ENCODE measurements at regions not wholly inside any gene's neighbourhood (a gene's known extent, or its start where the extent isn't known, plus 50 kb on each side); places are given as distances from the start of the nearest gene placed in this dataset.

DNA sequence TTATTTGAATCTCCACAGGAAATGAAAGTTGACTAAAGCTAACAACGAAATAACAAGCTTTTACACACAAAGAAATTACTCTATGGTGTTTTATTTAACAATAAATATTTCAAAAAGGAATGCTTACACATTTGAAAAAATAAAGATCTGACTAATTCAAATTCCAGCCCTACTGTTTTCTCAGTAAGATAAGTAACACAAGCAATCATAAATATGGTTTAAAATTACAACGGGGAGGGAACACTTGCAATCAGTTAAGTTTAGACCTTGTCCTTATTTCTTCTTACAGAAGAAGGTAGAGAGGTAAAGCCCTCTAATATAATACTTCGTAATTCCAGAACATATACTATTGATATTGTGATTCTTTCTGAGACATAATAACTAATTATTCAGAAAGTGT lies 158.5 kb downstream of the DHX15 start:
- TF ChIP-seq CTCF (IDR thresholded peaks at IDR 0.05) (no peak), EP300 (IDR thresholded peaks at IDR 0.05) (no peak), POLR2A (IDR thresholded peaks at IDR 0.05) (no peak)

Data from ovary (tissue), 3 donors.